MM.1S (cell line): ENCODE measurements at regions not wholly inside any gene's neighbourhood (a gene's known extent, or its start where the extent isn't known, plus 50 kb on each side); places are given as distances from the start of the nearest gene placed in this dataset.

Experiments used
- DNase-seq: peaks from one replicate; pipeline ENCODE4 v3.0.0-alpha.2; 2015
- H2AFZ ChIP-seq: fragments of 300-600 bp; sonication (generic); 2 replicates; pipeline ENCODE4 v1.6.0; 2016; ENCODE audit warnings: antibody characterized with exemption, low read length
- H3F3A ChIP-seq: fragments of 300-600 bp; sonication (generic); 2 replicates; pipeline ENCODE4 v1.6.1; 2016; ENCODE audit warnings: mild to moderate bottlenecking, antibody characterized with exemption, low read length, moderate library complexity, mixed read lengths; ENCODE audit not compliant: insufficient read depth
- H3K27ac ChIP-seq: fragments of 300-600 bp; sonication (generic); 2 replicates; pipeline ENCODE4 v1.5.1; 2016; ENCODE audit warnings: mild to moderate bottlenecking, low read length
- H3K27me3 ChIP-seq: fragments of 300-600 bp; sonication (generic); replicated peaks from 2 replicates; pipeline ENCODE4 v1.6.0; 2016; ENCODE audit warnings: low read length; ENCODE audit not compliant: insufficient read depth
- H3K36me3 ChIP-seq: fragments of 300-600 bp; sonication (generic); replicated peaks from 2 replicates; pipeline ENCODE4 v1.6.1; 2016; ENCODE audit warnings: mild to moderate bottlenecking, low read length, mixed read lengths; ENCODE audit not compliant: insufficient read depth
- H3K4me1 ChIP-seq: fragments of 300-600 bp; sonication (generic); 2 replicates; pipeline ENCODE4 v1.6.1; 2016; ENCODE audit warnings: low read length, mixed read lengths
- H3K4me2 ChIP-seq: fragments of 300-600 bp; sonication (generic); 2 replicates; pipeline ENCODE4 v1.6.0; 2016; ENCODE audit warnings: low read depth, low read length
- H3K4me3 ChIP-seq: fragments of 300-600 bp; sonication (generic); 2 replicates; pipeline ENCODE4 v1.5.1; 2016; ENCODE audit warnings: low read length, mixed read lengths
- H3K79me2 ChIP-seq: fragments of 300-600 bp; sonication (generic); 2 replicates; pipeline ENCODE4 v1.6.1; 2016; ENCODE audit warnings: mixed run types, low read length, mixed read lengths
- H3K9ac ChIP-seq: fragments of 300-600 bp; sonication (generic); 2 replicates; pipeline ENCODE4 v1.6.1; 2016; ENCODE audit warnings: low read length, mixed read lengths
- H3K9me2 ChIP-seq: fragments of 300-600 bp; sonication (generic); replicated peaks from 2 replicates; pipeline ENCODE4 v1.6.1; 2016; ENCODE audit warnings: mild to moderate bottlenecking, low read length, mixed read lengths; ENCODE audit not compliant: insufficient read depth
- H3K9me3 ChIP-seq: fragments of 300-600 bp; sonication (generic); replicated peaks from 2 replicates; pipeline ENCODE4 v1.6.1; 2016; ENCODE audit warnings: mild to moderate bottlenecking, low read length, mixed read lengths; ENCODE audit not compliant: insufficient read depth
- H4K20me1 ChIP-seq: fragments of 300-600 bp; sonication (generic); 2 replicates; pipeline ENCODE4 v1.6.1; 2016; ENCODE audit warnings: mild to moderate bottlenecking, low read length, moderate library complexity, mixed read lengths; ENCODE audit not compliant: insufficient read depth
- EZH2 ChIP-seq: fragments of 300-600 bp; sonication (generic); optimal IDR thresholded peaks from 2 replicates; pipeline ENCODE3; 2017; ENCODE audit warnings: low read depth, mild to moderate bottlenecking, antibody characterized with exemption, low read length, mixed read lengths
- EZH2phosphoT487 ChIP-seq: fragments of 300-600 bp; sonication (generic); IDR thresholded peaks from 2 replicates; pipeline ENCODE4 v1.6.1; 2018; ENCODE audit warnings: antibody characterized with exemption, low read length
- TF ChIP-seq, protein P1 (sequence below): fragments of 300-600 bp; sonication (generic); IDR thresholded peaks from 2 replicates; pipeline ENCODE4 v1.5.1; 2016; ENCODE audit warnings: antibody characterized with exemption, low read length, mixed read lengths

DNA sequence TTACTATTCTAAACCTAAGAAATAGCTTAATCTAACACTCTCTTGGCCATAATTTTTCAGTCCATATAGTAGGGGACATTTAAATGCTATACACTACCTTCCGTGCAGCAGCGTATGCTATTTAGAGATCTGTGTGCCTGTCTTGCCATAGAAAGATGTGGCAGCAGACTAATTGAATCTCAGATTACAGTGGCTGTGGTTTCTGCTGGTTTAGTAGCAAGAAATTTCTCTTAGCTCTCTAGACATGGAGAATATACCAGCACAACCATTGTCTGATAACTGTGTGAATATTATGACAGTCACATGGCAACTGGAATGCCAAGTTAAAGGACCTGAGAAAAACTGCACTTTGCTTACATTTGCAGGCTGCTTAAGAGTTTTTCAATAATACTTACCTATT lies 672.4 kb upstream of the MIR17HG start:
- Histone ChIP-seq H3K9ac (no peak overlapping the region), H3K4me1 (no peaks in the 10 kb centered on the region), H3K79me2 (no peaks in the 10 kb centered on the region), H3K9me2 (no peaks in the 10 kb centered on the region), H3K36me3 (no peaks in the 10 kb centered on the region), H4K20me1 (no peaks in the 10 kb centered on the region), H2AFZ (no peak overlapping the region), H3K4me3 (no peak overlapping the region), H3K27ac (no peak overlapping the region), H3K27me3 (no peaks in the 10 kb centered on the region), H3K4me2 (no peak overlapping the region), H3F3A (no peaks in the 10 kb centered on the region), H3K9me3 (no peaks in the 10 kb centered on the region)
- DNase-seq, result no peak
- TF ChIP-seq, protein P1, sequence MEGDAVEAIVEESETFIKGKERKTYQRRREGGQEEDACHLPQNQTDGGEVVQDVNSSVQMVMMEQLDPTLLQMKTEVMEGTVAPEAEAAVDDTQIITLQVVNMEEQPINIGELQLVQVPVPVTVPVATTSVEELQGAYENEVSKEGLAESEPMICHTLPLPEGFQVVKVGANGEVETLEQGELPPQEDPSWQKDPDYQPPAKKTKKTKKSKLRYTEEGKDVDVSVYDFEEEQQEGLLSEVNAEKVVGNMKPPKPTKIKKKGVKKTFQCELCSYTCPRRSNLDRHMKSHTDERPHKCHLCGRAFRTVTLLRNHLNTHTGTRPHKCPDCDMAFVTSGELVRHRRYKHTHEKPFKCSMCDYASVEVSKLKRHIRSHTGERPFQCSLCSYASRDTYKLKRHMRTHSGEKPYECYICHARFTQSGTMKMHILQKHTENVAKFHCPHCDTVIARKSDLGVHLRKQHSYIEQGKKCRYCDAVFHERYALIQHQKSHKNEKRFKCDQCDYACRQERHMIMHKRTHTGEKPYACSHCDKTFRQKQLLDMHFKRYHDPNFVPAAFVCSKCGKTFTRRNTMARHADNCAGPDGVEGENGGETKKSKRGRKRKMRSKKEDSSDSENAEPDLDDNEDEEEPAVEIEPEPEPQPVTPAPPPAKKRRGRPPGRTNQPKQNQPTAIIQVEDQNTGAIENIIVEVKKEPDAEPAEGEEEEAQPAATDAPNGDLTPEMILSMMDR, result no peak
- no peak for TF ChIP-seq EZH2phosphoT487
- TF ChIP-seq EZH2, result no peak

DNA sequence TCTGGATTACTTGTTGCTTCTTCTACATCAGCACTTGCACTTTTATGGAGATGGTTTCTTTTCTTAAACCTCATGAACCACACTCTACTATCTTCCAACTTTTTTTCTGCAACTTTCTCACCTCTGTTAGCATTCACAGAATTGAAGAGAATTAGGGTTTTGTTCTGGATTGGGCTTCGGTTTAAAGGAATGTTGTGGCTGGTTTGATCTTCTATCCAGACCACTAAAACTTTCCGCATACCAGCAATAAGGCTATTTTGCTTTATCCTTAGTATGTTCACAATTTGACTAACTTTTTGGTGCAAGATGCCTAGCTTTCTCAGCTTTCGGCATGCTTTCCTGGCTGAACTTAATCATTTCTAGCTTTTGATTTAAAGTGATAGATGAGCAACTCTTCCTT lies 666.7 kb upstream of the MIR17HG start:
- Histone ChIP-seq H3K27ac (no peak overlapping the region), H4K20me1 (no peaks in the 10 kb centered on the region), H3K4me3 (no peak overlapping the region), H3K9me3 (no peaks in the 10 kb centered on the region), H3K4me1 (no peaks in the 10 kb centered on the region), H3F3A (no peaks in the 10 kb centered on the region), H3K27me3 (no peaks in the 10 kb centered on the region), H3K79me2 (no peaks in the 10 kb centered on the region), H3K36me3 (no peaks in the 10 kb centered on the region), H3K9me2 (no peaks in the 10 kb centered on the region), H2AFZ (no peak overlapping the region), H3K4me2 (no peak overlapping the region), H3K9ac (no peak overlapping the region)
- TF ChIP-seq, protein P1, result no peak
- TF ChIP-seq EZH2 (no peak), EZH2phosphoT487 (no peak)
- DNase-seq, result no peak

DNA sequence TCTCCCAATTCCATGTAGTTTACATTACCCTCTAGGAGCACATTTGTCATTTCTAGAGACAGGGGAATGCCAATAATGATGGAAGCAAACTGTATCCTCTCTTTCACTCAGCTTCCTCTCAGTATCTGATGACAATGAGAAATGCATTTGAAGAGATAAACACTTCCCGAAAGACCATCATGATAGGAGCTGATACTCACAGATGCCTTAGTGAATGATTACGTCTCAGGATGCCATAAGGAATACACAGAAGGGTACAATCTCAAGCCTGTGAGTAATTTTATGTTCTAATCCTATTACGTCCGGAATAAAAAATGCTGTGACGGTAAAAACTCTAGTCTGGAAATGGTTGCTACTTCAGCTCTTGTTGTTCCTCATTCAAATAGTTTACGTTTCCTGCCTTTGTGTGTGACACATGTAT lies 663.8 kb upstream of the MIR17HG start:
- Histone ChIP-seq H3K36me3 (no peaks in the 10 kb centered on the region), H3F3A (no peaks in the 10 kb centered on the region), H3K27me3 (no peaks in the 10 kb centered on the region), H3K9me2 (no peaks in the 10 kb centered on the region), H2AFZ (no peak overlapping the region), H3K27ac (no peak overlapping the region), H3K4me2 (no peak overlapping the region), H3K79me2 (no peaks in the 10 kb centered on the region), H3K9ac (no peak overlapping the region), H3K4me1 (no peaks in the 10 kb centered on the region), H3K4me3 (no peak overlapping the region), H4K20me1 (no peaks in the 10 kb centered on the region), H3K9me3 (no peaks in the 10 kb centered on the region)
- DNase-seq, result no peak
- TF ChIP-seq, protein P1, result no peak
- no peak for TF ChIP-seq EZH2phosphoT487
- no peak for TF ChIP-seq EZH2
